NT2/D1 (cell line): ENCODE measurements at regions not wholly inside any gene's neighbourhood (a gene's known extent, or its start where the extent isn't known, plus 50 kb on each side); places are given as distances from the start of the nearest gene placed in this dataset.

Experiments used
- DNase-seq: peaks from one replicate; pipeline ENCODE4 v3.0.0-alpha.2; 2011; ENCODE audit warnings: low read depth, low spot score
- H3K27me3 ChIP-seq: 2 replicates; pipeline ENCODE4 v1.6.0; 2011; ENCODE audit warnings: mild to moderate bottlenecking; ENCODE audit not compliant: insufficient read length, insufficient read depth
- H3K36me3 ChIP-seq: 2 replicates; pipeline ENCODE4 v1.6.1; 2011; ENCODE audit warnings: mild to moderate bottlenecking, low read length, mixed read lengths; ENCODE audit not compliant: insufficient read depth, insufficient read length
- H3K4me1 ChIP-seq: 2 replicates; pipeline ENCODE4 v1.5.1; 2011; ENCODE audit not compliant: insufficient read depth, insufficient read length
- H3K4me3 ChIP-seq: 2 replicates; pipeline ENCODE4 v1.5.1; 2011; ENCODE audit warnings: low read depth; ENCODE audit not compliant: insufficient read length
- H3K9ac ChIP-seq: 2 replicates; pipeline ENCODE4 v1.6.0; 2011; ENCODE audit warnings: low read depth; ENCODE audit not compliant: insufficient read length
- H3K9me3 ChIP-seq: 2 replicates; pipeline ENCODE4 v1.5.1; 2011; ENCODE audit warnings: mild to moderate bottlenecking, low read length; ENCODE audit not compliant: insufficient read depth
- SUZ12 ChIP-seq: IDR thresholded peaks from 2 replicates; pipeline ENCODE4 v1.6.1; 2011; ENCODE audit not compliant: insufficient read length, insufficient read depth; ENCODE audit errors: extremely low read depth
- YY1 ChIP-seq: IDR thresholded peaks from 2 replicates; pipeline ENCODE4 v1.6.1; 2011; ENCODE audit not compliant: insufficient read length, insufficient read depth
- ZNF274 ChIP-seq: IDR thresholded peaks from 2 replicates; pipeline ENCODE4 v1.6.1; 2011; ENCODE audit warnings: mild to moderate bottlenecking, low read depth, low read length

DNA sequence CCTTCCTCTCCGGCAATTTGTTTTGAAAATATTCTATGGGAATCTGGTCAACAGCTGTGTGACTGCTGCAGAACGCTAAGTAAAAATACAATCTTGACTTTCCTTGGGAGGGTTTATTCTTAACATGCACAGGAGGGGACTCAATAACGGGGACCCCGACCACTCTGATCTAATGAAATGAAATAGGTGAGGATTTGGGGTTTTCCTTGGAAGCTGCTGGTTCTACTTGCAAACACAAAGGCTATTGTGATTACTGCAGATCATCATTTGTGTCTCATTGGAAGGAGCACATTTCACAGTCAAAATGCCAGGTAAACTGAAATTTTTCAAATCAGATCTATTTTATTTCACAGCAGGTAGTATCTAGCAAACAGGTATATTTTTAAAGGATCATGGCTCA lies 366.1 kb downstream of the SHANK2 start:
- Histone ChIP-seq H3K4me1 (peaks cover 11% of the 10 kb centered on the region), H3K36me3 (no peaks in the 10 kb centered on the region), H3K4me3 (no peak overlapping the region), H3K9me3 (0 out of 2 replicates have a peak, but pooled peaks cover 4% of the 10 kb centered on the region), H3K27me3 (no peaks in the 10 kb centered on the region), H3K9ac (no peak overlapping the region)
- no peak for DNase-seq
- TF ChIP-seq SUZ12 (no peak), YY1 (no peak), ZNF274 (no peak)

- 0 out of 2 replicates have a peak, but pooled peaks cover 4% of the 10 kb centered on the region for H3K9me3 ChIP-seq
- H3K36me3 ChIP-seq = no peaks in the 10 kb centered on the region
- DNase-seq = no peak
- H3K4me3 ChIP-seq = no peak overlapping the region
- H3K27me3 ChIP-seq = no peaks in the 10 kb centered on the region
- peaks cover 9% of the 10 kb centered on the region for H3K4me1 ChIP-seq
- no peak overlapping the region for H3K9ac ChIP-seq
- TF ChIP-seq SUZ12 (no peak), ZNF274 (no peak), YY1 (no peak)
Measured at GRCh38 chr11:70886676-70887541, 365.5 kb downstream of the SHANK2 start.

DNA sequence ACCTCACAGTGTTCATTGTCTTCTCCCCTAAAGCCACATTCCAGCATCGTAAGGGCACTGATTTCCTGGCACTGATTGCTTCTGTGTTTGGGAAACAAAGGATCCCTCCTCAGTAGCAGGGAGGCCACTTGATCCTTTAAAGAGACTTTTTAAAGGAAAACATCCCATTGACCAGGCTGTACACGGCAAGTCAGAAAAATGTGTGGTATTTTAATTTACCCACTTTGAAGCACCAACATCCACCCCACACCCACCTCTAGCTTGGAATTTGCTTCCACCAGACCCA lies 364.9 kb downstream of the SHANK2 start:
- H3K4me1 ChIP-seq = peaks cover 9% of the 10 kb centered on the region
- H3K27me3 ChIP-seq = no peaks in the 10 kb centered on the region
- no peak for TF ChIP-seq SUZ12
- no peak for TF ChIP-seq YY1
- no peak for TF ChIP-seq ZNF274
- H3K4me3 ChIP-seq = no peak overlapping the region
- H3K9me3 ChIP-seq = 0 out of 2 replicates have a peak, but pooled peaks cover 4% of the 10 kb centered on the region
- no peak overlapping the region for H3K9ac ChIP-seq
- peak; percentile 68 for DNase-seq
- H3K36me3 ChIP-seq = no peaks in the 10 kb centered on the region

DNA sequence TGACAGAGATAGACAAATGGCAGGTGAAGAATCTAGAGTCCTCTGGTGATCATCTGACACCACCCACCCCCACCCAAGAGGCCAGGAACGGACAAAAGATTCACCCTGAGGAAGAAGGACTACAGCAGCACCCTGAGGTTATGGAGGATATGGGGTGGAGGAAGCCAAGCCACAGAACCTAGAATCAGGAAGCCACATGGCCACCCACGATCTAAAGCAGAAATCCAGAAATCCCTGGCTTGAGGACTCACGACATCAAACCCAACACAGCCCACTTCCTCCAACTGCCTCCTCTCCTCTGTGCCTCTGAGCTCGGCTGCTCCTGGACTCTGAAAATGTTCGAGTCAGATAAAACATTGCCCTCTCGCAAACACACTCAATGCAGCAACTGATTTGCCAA lies 364.3 kb downstream of the SHANK2 start:
- H3K9me3 ChIP-seq = 0 out of 2 replicates have a peak, but pooled peaks cover 4% of the 10 kb centered on the region
- H3K27me3 ChIP-seq = no peaks in the 10 kb centered on the region
- no peak for DNase-seq
- no peak for TF ChIP-seq SUZ12
- TF ChIP-seq ZNF274 = no peak
- TF ChIP-seq YY1 = no peak
- no peak overlapping the region for H3K9ac ChIP-seq
- no peaks in the 10 kb centered on the region for H3K36me3 ChIP-seq
- H3K4me1 ChIP-seq = peaks cover 12% of the 10 kb centered on the region
- H3K4me3 ChIP-seq = no peak overlapping the region

DNA sequence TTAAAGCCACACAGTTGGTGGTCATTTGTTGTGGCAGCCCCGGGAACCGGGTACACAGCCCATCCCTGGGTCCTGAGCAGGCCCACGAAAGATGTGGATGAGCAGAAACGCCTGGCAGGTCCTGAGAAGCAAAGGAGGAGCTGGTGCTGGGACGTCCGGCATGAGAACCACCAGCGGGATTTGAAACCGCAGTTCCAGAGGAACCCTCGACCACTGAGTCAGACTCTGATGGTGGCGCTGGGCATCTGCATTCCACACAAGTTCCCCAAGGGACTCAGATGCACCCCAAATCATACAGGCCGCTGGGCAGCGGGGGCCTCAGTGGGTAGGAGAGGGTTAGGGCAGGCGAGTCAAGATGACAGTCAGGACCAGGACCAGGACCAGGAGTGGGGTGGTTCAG lies 363.0 kb downstream of the SHANK2 start:
- no peak for TF ChIP-seq ZNF274
- no peak for TF ChIP-seq YY1
- TF ChIP-seq SUZ12 = no peak
- peaks cover 12% of the 10 kb centered on the region for H3K4me1 ChIP-seq
- no peak for DNase-seq

DNA sequence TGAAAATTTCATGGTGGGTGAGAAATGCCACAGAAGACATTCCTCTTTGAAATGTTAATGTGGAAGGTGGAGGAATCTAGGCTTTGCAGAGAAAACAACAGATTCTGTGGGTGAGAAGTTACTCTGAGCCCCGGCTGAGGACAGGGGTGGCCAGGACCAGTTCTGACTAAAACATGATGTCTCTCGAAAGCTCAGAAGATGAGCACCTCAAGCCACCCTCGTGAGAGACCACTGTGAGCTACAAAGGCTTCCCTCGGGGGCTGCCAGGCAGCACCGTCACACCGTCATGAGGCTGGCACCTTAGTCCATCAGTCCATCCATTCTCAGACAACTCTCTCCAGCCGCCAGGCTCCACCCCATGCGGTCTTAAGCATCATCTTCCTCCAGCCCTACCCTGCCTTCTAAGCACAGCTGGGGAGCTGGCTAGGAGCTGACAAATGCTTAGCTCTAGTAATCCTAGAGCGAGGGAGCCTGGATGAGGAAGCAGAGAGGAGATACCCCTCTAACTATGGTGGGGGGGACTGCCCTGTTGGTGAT lies 360.5 kb downstream of the SHANK2 start:
- Histone ChIP-seq H3K4me3 (no peak overlapping the region), H3K9me3 (0 out of 2 replicates have a peak, but pooled peaks cover 4% of the 10 kb centered on the region), H3K27me3 (no peaks in the 10 kb centered on the region), H3K9ac (no peak overlapping the region), H3K4me1 (peaks cover 12% of the 10 kb centered on the region), H3K36me3 (no peaks in the 10 kb centered on the region)
- no peak for DNase-seq
- TF ChIP-seq YY1 = no peak
- TF ChIP-seq ZNF274 = no peak
- no peak for TF ChIP-seq SUZ12

More for the DNA sequence above, 363.0 kb downstream of the SHANK2 start:
- Histone ChIP-seq H3K27me3 (no peaks in the 10 kb centered on the region), H3K9ac (no peak overlapping the region), H3K4me3 (no peak overlapping the region), H3K36me3 (no peaks in the 10 kb centered on the region), H3K9me3 (0 out of 2 replicates have a peak, but pooled peaks cover 4% of the 10 kb centered on the region)

DNA sequence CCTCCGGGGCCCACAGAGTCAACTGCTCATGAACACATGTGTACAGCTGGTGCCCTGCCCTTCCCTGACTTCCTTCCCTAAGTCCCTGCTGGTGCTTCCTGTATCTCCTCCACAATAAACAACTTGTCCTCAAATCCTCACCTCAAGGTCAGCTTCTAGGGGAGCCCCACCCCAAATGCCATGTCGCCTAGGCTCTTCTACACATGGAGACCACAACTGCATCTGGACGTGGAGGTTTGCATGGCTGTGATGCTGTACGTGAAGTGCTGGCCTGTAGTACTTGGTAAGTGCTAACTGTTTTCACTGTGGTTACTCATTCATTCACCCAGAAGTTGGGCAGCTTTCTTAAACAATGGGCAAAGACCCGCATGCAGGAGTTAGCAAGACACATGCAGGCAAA lies 359.5 kb downstream of the SHANK2 start:
- TF ChIP-seq ZNF274 (no peak), YY1 (no peak), SUZ12 (no peak)
- Histone ChIP-seq H3K4me1 (peaks cover 12% of the 10 kb centered on the region), H3K4me3 (no peak overlapping the region), H3K27me3 (no peaks in the 10 kb centered on the region), H3K36me3 (no peaks in the 10 kb centered on the region), H3K9ac (no peak overlapping the region), H3K9me3 (0 out of 2 replicates have a peak, but pooled peaks cover 4% of the 10 kb centered on the region)
- no peak for DNase-seq
